MV-4-11 (cell line): ENCODE measurements at regions not wholly inside any gene's neighbourhood (a gene's known extent, or its start where the extent isn't known, plus 50 kb on each side); places are given as distances from the start of the nearest gene placed in this dataset.
A peak's percentile ranks its signal among the peaks of the same experiment; 100 is the strongest.
"Not testable (repeated sequence)": the region's sequence is repeated elsewhere in the genome, so short reads cannot be mapped to it uniquely, and the experiment has no call there.

Experiments
- DNase-seq: peaks from one replicate; lab custom pipeline; 2025; lab: John Stamatoyannopoulos, UW

DNA sequence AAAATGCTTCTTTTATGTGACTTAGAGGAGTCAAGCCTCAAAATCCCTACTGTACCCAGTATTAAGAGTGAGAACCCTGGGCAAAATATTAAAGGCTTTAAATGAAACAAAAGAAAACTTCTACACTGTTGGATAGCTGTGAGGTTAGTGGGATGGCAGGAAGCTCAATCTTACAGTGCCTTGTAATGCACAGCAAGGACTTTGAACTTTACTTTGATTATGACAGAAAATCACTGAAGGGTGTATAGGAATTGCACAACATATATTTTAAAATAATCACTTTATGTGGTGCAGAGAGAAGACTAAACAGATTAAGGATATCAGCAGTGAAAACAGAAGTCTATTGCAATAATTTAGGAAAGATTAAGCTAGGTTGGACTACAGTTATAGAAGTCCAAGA lies 1333.4 kb downstream of the ADGRL3 start:
- DNase-seq = no peak

DNA sequence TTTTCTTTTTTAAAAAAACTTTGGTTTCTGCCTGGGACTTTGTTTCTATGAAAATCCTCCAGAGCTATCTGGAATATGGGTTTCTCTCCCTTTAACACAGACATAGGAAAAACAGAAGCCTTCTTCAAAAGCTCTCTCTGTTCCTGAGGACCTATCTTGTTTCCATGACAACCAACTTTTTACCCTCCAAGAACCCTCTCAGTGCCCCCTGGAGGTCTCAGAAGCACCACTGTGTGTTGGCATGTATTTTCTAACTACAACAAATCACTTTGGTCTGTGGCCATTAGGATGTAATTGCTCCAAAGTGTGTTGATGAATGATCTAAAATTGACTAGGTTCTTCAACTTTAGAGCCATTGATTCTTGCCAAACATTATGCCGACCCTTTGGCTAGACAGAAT lies 1331.6 kb downstream of the ADGRL3 start:
- no peak for DNase-seq

DNA sequence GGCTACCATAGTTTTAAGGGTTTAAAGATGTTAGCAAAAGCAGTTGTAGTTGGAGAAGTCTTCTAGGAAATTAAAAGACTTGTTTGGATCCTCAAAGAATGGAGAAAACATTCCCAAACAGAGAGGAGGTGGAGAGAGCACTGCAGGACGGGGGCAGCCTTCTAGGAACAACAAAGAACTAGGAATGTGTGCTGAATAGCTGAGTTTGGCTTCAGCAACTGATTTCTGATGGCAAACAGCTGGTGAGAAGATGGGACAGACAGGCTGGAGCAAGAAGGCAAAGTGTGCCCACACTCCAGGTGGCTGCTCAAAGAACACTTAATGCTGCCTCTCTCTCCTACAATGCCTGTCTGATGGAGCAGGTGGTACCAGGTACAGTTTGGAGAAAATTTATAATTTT lies 1331.1 kb downstream of the ADGRL3 start:
- no peak for DNase-seq

DNA sequence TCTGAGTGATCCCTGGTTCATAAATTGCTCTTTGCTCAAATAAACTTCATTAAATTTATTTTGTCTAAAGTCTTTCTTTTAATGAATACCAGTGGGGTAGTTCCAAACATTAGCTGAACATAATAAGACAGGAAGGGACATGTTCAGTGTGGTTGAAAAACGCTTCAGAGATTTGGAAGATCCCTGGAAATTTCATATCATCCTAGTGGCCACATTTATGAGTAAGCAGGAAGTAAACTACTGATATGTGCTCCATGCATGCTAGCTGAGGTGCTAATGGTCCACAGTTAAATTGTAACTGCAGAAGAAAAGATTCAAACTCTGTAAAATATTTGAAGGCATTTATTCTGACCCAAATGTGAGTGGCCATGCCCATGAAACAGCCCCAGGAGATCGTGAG lies 1328.7 kb downstream of the ADGRL3 start:
- no peak for DNase-seq

DNA sequence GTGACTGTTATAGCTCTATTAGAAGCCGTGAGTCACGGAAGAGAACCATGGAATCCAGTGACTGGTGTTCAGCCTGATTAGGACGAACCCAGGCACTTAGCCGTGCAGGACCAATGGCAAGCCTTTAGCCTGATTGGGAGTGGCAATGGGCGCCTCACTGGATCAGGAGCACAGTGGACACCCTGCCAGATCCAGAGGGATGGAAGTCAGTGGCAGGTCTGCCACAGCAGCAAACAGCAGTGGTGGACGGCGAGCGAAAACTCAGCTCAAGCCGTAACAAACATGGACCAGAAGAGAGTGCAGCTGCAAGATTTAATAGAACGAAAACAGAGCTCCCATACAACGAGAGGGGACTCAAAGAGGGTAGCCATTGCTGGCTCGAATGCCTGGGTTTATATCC lies 1326.5 kb downstream of the ADGRL3 start:
- DNase-seq = no peak

DNA sequence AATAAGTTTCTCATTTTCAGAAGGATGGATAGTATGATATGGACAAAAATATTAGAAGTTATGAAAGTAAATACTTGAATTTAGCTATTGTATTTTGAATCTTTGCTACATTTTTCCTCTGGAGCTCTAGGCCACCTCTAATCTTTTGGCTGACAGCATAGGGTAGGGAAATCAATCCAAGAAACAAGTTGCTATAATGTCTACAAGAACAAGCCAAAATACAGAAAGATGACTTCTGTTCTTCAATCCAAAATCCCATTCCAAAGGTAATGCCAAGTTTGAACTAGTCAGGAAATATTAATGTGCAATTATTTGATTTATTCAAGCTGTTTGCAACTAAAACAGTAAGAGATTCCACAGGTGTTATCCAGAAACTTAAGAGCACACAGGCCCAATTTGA lies 1323.1 kb downstream of the ADGRL3 start:
- no peak for DNase-seq

DNA sequence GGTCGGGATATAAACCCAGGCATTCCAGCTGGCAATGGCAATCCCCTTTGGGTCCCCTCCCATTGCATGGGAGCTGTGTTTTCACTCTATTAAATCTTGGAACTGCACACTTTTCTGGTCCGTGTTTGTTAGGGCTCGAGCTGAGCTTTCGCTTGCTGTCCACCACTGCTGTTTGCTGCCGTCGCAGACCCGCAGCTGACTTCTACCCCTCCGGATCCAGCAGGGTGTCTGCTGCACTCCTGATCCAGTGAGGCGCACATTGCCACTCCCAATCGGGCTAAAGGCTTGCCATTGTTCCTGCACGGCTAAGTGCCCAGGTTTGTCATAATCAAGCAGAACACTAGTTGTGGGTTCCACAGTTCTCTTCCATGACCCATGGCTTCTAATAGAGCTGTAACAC lies 1322.1 kb downstream of the ADGRL3 start:
- DNase-seq = no peak

DNA sequence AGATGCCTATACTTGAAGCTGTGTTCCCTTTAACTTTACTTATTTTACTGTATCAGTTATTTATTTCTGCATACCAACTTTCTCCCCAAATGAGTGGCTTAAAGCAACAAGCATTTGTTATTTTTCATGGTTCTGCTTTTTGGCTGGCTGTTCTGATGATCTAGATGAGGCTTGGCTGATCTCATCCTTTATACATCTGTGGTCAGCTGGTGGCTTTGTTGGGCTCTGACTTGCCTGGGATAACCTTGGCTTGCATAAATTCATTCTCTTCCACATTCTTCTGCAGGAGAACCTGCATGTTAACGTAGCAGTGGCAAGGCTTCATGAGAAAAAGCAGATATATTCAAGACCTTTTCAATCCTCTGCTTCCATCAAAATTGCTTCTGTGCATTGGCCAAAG lies 1317.6 kb downstream of the ADGRL3 start:
- peak; percentile 77 for DNase-seq

DNA sequence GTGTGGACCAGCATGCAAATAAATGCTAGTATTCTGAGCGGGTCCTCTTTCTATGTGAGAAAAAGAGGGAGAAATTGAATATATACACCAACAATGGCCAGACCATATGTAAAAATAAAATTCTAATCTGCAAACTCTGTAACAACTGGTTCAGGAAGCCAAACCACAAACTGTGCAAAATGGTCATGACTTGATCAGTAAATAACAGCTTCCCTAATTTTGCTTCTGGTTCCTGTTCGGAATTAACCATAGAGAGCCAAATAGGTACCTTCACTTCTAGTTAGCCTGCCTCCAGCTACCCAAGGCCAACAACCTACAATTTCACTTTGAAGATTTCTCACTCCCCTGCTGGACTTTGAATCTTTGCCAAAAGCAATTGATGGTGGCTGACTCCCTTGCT lies 1313.2 kb downstream of the ADGRL3 start:
- DNase-seq = peak; percentile 67

DNA sequence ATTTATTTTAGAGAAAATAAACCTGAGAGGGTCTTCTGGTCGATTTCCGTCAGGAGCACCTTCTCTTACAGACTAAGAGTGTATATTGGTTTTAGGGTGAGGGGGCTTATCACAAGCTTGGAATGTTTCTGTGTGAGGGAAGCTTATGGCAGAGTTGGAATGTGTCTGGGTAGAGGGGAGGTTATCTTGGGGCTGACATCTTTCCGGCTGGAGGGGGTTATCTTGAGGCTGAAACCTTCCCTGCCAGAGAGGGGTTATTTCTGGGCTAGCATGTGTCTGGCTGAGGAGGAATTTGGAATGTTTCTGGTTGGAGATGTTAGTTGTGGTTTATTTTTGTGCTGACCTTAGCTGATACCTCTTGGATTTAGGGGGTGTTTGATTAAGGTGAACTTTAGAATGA lies 1312.1 kb downstream of the ADGRL3 start:
- DNase-seq = no peak

DNA sequence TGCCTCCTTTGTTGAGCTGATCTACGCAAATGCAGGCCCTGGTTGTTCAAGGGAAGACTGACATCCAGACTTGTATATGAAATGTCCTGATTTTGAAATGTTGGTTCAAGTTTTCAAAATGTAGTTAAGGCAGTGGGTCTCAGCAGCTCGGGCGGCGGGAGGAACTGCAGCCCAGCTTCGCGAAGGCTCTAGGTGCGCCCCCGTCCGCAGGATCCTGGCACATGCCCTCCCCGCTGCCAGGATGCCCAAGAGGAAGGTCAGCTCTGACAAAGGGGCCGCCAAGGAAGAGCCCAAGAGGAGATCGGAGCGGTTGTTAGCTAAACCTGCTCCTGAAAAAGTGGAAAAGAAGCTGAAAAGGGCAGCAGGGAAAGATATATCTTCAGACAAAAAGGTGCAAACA lies 1310.1 kb downstream of the ADGRL3 start:
- DNase-seq = no peak

DNA sequence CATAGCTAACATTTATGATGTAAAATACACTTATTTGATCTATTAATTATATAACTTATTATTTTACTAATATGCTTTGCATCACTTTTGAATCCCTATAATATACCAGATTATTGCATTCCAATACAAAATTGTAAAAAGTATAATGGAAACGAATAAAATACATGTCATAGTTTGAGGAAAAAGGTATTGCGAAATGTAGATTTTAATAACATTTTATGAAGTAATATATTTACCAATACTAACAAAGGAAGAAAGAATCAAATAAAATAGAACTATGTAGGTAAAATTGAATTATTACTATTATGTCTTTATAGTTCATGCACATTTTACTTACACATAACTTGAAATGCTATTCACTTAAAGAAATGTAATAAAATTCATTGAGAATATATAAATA lies 1300.2 kb downstream of the ADGRL3 start:
- no peak for DNase-seq

DNA sequence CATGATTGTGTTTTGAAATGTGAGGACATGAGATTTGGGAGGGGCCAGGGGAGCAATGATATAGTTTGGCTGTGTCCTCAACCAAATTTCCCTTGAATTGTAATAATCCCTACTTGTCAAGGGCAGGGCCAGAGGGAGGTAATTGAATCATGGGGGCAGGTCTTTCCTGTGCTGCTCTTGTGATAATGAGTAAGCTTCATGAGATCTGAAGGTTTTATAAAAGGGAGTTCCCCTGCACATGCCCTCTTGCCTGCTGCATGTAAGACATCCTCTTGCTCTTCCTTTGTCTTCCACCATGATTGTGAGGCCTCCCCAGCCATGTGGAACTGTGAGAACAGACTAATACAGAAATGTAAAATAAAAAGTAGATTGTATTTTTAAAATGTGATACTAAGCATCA lies 1294.9 kb downstream of the ADGRL3 start:
- DNase-seq = no peak

DNA sequence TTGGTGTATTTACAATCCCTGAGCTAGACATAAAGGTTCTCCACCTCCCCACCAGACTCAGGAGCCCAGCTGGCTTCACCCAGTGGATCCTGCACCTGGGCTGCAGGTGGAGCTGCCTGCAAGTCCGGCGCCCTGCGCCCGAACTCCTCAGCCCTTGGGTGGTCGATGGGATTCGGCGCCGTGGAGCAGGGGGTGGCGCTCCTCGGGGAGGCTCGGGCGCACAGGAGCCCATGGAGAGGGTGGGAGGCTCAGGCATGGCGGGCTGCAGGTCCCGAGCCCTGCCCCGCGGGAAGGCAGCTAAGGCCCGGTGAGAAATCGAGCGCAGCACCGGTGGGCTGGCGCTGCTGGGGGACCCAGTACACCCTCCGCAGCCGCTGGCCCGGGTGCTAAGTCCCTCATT lies 1291.6 kb downstream of the ADGRL3 start:
- not testable (repeated sequence) for DNase-seq

DNA sequence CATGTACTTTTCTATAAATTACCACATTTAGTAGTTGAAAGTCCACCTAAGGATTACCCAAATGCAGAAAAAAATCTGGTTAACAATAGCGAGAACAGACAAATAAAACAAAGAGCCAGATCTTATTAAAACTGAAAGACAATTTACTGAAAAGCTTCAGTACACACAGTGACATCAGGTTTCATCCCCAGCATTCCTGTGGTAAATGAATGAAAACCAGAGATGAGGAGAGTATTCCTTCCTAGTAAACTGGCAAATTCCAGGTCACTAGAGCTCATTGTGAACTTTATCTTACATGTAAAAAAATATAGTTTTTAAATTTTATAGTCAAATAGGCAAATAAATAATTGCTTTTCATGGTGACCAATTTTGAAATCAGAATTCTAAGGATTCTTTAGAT lies 1290.5 kb downstream of the ADGRL3 start:
- DNase-seq = no peak

DNA sequence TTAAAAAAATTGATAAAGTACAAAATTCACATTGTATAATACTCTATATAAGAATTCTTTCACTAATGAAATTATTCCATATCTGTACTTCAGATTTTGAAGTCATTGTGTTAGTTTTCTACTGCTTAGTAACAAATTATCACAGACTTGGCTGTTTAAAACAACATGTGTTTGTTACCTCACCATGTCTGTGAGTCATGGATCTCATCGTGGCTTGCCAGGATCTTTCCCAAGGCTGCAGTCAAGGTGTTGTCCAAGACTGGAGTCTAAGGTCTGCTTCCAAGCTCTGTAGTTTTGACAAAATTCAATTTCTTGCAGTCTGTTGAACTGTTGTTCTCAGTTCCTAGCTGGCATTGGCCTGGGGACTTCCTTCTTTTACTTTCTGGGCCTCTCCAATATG lies 1286.9 kb downstream of the ADGRL3 start:
- peak; percentile 21 for DNase-seq

DNA sequence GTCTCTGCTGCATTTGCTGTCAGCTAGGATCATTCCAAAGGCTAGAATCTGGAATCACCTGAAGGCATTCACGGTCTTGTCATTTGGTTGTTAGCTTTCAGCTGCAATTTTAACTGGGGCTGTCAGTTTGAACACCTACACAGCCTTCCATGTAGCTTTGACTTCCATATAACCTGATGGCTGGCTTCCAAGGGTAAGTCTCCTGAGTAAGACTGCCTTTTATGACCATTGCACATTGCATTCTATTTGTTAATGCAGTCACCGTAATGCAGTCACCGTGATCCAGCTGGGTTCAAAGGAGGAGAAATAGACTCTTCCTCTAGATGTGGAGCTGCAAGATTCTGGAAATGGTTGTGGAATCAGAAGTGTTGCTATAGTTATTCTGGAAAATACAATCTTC lies 1284.2 kb downstream of the ADGRL3 start:
- no peak for DNase-seq

DNA sequence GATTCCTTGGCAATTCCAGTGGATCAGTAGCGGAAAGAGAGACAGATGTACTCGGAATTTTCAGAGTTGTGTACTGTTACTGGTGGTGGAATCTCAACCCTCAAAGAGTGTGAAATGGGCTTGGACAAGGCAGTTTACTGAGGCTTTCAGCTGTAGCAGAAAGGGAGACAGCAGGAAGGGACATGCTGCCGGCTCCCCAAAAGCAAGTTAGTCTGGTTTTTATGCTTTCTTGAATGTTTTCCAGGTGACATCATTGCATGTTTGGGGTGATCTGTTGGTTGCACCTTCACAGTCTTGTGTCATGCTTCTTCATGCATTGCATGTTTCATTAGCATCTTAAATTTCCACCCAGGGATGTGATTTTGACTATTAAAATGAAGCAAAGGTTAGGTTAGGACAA lies 1282.2 kb downstream of the ADGRL3 start:
- DNase-seq = no peak

DNA sequence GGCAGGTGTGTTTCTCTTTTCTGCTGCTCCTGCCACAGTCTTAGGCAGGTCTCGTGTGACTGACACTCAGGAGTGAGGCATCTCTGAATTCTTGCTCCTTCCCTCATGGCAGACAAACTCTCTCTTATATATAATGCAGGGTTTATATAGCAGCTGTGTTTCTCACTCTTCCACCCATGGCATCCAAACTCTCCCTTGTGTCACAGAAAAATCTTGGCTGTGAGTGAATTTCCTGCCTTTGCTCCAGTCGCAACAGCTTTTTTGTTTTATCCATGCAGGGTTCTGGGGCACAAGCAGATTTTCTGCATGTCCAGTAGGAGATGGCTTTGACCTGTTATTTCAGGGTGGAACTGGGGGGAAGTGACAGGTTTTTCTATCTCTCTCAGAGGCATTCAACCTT lies 1275.5 kb downstream of the ADGRL3 start:
- DNase-seq = no peak

DNA sequence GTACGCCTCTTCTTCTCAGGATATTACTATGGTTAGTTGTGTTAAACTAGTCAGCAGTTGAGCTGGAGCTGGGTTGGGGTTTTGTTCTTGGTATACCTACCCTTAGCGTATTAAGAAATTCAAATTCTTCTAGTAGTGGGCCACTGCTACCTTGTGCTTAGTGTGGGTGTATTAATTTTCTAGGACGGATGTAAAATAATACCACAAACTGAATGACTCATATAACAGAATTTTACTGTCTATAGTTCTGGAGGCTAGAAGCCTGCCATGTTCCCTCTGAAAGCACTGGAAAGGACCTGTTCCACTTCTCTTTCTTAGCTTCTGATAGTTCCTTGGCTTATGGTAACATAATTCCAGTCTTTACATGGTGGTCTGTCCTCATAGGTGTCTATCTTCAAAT lies 1274.7 kb downstream of the ADGRL3 start:
- peak; percentile 10 for DNase-seq

DNA sequence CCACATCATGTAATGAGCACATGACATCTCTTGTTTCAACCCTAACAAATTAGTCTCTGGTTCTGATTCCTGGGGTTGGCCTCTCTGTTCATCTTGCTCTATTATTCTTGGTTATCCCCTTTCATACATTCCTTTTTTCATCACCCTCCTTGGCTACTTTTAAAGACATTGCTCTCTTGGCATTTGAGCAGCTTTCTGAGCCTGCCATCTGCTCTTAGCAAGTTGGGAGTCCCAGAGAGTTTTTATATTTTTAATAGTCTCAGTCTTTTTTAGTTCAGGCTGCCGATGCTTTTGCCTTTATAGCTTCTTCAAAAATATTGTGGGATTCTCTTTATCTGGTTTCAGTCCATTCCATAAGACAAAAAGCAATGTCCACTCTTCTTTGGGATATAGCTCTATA lies 1270.9 kb downstream of the ADGRL3 start:
- DNase-seq = no peak

DNA sequence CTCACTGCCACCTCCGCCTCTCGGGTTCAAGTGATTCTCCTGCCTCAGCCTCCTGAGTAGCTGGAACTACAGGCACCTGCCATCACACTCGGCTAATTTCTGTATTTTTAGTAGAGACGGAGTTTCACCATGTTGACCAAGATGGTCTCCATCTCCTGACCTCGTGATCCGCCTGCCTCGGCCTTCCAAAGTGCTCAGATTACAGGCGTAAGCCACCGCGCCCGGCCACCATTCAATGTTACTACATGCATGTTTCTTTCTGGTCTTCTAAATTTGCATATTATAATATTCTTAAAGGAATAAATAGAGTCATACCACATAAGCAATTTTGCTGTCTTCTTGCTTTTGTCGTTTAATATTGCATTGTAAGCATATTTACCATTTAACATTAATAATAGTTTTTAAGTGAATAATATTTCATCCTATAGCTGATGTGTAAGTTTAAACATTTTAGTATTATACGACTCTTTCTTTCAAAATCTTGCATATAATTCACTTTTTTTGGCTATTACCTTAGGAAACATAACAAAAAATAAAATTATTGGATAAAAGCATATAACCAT lies 1270.4 kb downstream of the ADGRL3 start:
- DNase-seq = no peak

DNA sequence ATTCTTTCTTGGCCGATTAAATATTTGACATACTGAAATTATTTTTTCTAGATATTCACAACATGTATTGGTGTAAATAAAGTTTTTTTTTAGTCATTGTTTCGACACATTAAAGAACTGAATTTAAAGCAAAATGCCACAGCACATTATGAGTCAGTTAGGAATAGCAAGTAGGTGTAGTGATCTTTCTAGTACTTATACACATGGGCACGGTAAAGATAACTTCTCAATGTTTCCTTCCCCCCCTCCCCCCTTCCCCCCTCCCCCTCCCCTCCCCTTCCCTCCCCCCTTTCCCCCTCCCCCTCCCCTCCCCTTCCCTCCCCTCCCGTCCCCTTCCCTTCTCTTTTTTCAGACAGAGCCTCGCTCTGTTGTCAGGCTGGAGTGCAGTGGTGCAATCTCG lies 1269.9 kb downstream of the ADGRL3 start:
- no peak for DNase-seq

DNA sequence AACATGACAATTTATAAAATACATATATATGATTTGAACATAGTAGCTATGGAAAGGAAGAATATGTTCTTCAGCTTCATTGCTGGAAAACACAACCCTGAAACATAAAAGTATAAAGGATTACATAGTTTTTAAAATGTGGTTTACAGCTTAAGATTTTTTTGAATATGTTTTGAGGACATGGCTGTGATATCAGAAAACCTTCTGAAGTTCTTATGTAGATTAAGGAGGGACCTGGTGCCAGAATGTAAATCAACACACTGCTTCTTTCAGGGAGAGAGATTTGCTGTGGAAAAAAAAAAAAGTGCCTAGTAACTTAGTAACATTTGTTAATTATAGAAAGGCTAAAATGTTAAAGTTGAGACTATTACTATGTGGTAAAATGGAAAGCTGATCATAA lies 1261.8 kb downstream of the ADGRL3 start:
- DNase-seq = no peak

DNA sequence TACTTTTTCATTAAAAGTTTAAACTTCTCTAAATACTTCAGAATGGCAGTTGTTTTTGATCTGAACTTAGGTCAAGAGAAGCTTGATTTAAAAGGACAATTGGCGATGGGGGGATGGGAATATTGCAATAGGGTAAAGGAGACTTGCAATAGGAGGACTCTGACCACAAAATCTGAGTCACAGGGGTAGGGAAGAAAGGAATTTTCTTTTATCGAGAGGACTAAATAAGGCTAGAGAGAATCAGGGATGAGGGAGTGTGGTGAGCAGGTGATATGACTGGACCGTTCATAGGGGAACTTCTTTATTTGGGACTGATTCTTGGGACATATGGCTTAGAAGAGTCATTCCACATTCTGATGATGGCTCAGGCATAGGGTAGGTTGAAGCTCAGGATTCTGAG lies 1260.2 kb downstream of the ADGRL3 start:
- no peak for DNase-seq
